RWPE2 (cell line): ENCODE measurements at regions not wholly inside any gene's neighbourhood (a gene's known extent, or its start where the extent isn't known, plus 50 kb on each side); places are given as distances from the start of the nearest gene placed in this dataset.

Experiments used
- ATAC-seq: fragments of 200-7000 bp; cut with Tn5 transposase; 3 replicates; pipeline ENCODE4 v1.9.1; 2021; ENCODE audit warnings: low read depth
- DNase-seq: peaks from one replicate; pipeline ENCODE4 v3.0.0-alpha.2; 2020; ENCODE audit warnings: low spot score
- H3K27ac ChIP-seq: fragments of 450-650 bp; 2 replicates; pipeline ENCODE4 v1.5.1; 2017; ENCODE audit warnings: mild to moderate bottlenecking; ENCODE audit not compliant: poor library complexity, severe bottlenecking
- H3K27me3 ChIP-seq: fragments of 250-450 bp; sonication (Bioruptor Pico); 2 replicates; pipeline ENCODE4 v1.5.1; 2021; ENCODE audit warnings: mild to moderate bottlenecking, moderate library complexity; ENCODE audit not compliant: insufficient read depth, poor library complexity, severe bottlenecking
- H3K36me3 ChIP-seq: fragments of 250-450 bp; sonication (Bioruptor Pico); 2 replicates; pipeline ENCODE4 v1.5.1; 2020; ENCODE audit warnings: low read depth, mild to moderate bottlenecking, moderate library complexity
- H3K4me1 ChIP-seq: fragments of 250-450 bp; sonication (Bioruptor Pico); 2 replicates; pipeline ENCODE4 v1.5.1; 2021; ENCODE audit warnings: mild to moderate bottlenecking, moderate library complexity; ENCODE audit not compliant: insufficient read depth, poor library complexity, severe bottlenecking
- H3K4me3 ChIP-seq: fragments of 250-450 bp; sonication (Bioruptor Pico); 2 replicates; pipeline ENCODE4 v1.5.1; 2021; ENCODE audit warnings: mild to moderate bottlenecking, moderate library complexity; ENCODE audit not compliant: severe bottlenecking
- H3K9me3 ChIP-seq: fragments of 250-450 bp; sonication (Bioruptor Pico); 2 replicates; pipeline ENCODE4 v1.5.1; 2021; ENCODE audit warnings: mild to moderate bottlenecking, moderate library complexity; ENCODE audit not compliant: severe bottlenecking
- CTCF ChIP-seq: fragments of 450-650 bp; IDR thresholded peaks from one replicate; pipeline ENCODE4 v1.5.1; 2017; ENCODE audit warnings: mild to moderate bottlenecking, moderate library complexity; ENCODE audit not compliant: poor library complexity, severe bottlenecking

GRCh38 chr18:34083910-34084535 lies 140.7 kb downstream of the NOL4 start:
- Histone ChIP-seq H3K4me1 (no peaks in the 10 kb centered on the region), H3K9me3 (peaks cover 2% of the 10 kb centered on the region), H3K27me3 (peaks cover 6% of the 10 kb centered on the region), H3K27ac (no peak overlapping the region), H3K36me3 (no peaks in the 10 kb centered on the region), H3K4me3 (no peak overlapping the region)
- no peak for DNase-seq
- no peak for TF ChIP-seq CTCF
- no peak for ATAC-seq

- Histone ChIP-seq H3K4me1 (no peaks in the 10 kb centered on the region), H3K27ac (no peak overlapping the region), H3K4me3 (no peak overlapping the region), H3K27me3 (peaks cover 3% of the 10 kb centered on the region), H3K9me3 (peaks cover 2% of the 10 kb centered on the region), H3K36me3 (no peaks in the 10 kb centered on the region)
- DNase-seq (no peak), ATAC-seq (no peak)
- TF ChIP-seq CTCF: peak; percentile 44
These were observed 147.1 kb downstream of the NOL4 start for GRCh38 chr18:34077599-34077998.

DNA sequence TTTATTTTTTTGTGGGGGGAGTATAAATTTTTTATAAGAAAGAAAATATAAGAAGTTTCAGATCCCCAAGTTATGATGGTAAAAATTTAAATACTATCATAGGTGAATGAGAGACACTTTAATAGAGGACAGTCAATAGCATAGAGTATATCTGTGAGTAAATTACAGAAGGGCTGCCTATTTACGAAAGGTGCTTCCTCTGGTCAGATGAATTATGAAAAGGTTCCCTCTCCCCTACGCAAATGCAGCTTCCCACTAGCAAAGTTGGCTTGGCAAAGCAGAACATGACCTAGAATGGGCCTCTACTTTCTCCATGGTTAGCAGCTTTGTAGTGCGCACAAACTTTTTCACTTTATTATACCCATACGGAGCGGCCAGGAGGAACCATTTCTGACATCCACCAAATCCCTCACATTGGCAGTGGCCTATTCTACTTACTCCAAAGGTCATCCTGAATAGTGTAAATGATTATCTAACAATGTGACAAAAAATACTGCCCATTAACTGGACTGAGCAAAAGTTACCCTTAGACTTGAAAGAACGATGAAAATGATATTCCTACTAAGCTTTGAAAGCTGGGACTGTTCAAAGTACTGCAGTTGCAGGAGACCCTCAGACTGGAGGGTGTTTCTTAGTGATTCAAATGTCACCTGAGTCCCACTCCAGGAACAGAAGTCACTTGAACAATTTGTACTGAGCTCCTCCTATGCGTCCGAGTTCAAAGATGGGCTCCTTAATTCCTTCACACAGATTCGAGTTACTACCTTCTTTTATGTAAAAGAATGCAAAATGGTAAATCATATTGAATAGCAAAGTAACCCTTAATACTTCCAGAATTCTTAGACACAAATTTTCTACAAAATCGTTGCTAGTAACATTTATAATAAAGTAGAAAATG lies 148.5 kb downstream of the NOL4 start:
- H3K27ac ChIP-seq: no peak overlapping the region
- TF ChIP-seq CTCF: no peak

DNA sequence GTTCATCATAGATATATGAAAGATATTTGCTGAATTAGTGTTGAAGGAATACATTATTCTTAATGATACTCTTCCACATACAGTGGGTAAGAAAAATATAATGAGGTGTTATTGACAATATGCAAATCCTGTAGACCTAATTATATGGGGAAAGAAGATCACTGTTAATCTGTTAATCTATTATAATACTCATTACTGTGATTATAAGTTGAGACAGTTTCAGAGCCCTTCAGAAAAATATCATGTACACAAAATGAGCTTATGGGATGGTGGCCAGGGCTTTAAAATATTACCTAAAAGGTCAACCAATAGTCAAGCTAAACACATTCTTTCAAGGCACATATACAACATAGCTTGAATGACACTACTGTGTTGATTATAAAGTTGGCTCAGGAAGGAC lies 163.5 kb downstream of the NOL4 start:
- ATAC-seq (no peak), DNase-seq (no peak)
- TF ChIP-seq CTCF: no peak
- Histone ChIP-seq H3K36me3 (no peaks in the 10 kb centered on the region), H3K27me3 (peaks cover 2% of the 10 kb centered on the region), H3K27ac (no peak overlapping the region), H3K9me3 (no peaks in the 10 kb centered on the region), H3K4me1 (no peaks in the 10 kb centered on the region), H3K4me3 (no peak overlapping the region)

More for the DNA sequence above, 148.5 kb downstream of the NOL4 start:
- Histone ChIP-seq H3K4me3 (no peak overlapping the region), H3K9me3 (peaks cover 2% of the 10 kb centered on the region), H3K36me3 (no peaks in the 10 kb centered on the region), H3K4me1 (no peaks in the 10 kb centered on the region), H3K27me3 (peaks cover 3% of the 10 kb centered on the region)
- ATAC-seq (no peak), DNase-seq (no peak)
